HL-60 (cell line): ENCODE measurements at regions not wholly inside any gene's neighbourhood (a gene's known extent, or its start where the extent isn't known, plus 50 kb on each side); places are given as distances from the start of the nearest gene placed in this dataset.

ENCODE experiments used
- GABPA ChIP-seq: IDR thresholded peaks from 2 replicates; pipeline ENCODE4 v1.6.1; 2012; ENCODE audit warnings: low read depth
- SPI1 ChIP-seq: IDR thresholded peaks from 2 replicates; pipeline ENCODE4 v1.6.1; 2012; ENCODE audit warnings: low read depth, mild to moderate bottlenecking, borderline replicate concordance
- TF ChIP-seq, protein P1 (sequence below): IDR thresholded peaks from one replicate; pipeline ENCODE4 v1.5.1; 2011; ENCODE audit warnings: low read length, control low read depth, inconsistent platforms; ENCODE audit not compliant: insufficient read depth

- TF ChIP-seq, protein P1, sequence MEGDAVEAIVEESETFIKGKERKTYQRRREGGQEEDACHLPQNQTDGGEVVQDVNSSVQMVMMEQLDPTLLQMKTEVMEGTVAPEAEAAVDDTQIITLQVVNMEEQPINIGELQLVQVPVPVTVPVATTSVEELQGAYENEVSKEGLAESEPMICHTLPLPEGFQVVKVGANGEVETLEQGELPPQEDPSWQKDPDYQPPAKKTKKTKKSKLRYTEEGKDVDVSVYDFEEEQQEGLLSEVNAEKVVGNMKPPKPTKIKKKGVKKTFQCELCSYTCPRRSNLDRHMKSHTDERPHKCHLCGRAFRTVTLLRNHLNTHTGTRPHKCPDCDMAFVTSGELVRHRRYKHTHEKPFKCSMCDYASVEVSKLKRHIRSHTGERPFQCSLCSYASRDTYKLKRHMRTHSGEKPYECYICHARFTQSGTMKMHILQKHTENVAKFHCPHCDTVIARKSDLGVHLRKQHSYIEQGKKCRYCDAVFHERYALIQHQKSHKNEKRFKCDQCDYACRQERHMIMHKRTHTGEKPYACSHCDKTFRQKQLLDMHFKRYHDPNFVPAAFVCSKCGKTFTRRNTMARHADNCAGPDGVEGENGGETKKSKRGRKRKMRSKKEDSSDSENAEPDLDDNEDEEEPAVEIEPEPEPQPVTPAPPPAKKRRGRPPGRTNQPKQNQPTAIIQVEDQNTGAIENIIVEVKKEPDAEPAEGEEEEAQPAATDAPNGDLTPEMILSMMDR, result no peak
- TF ChIP-seq SPI1 (peak; percentile 13; the same call in 1 of the 2 replicates), GABPA (no peak)
Measured at GRCh38 chr10:121248266-121248665, 350.0 kb downstream of the FGFR2 start.
